GM13976 (cell line): ENCODE measurements at regions not wholly inside any gene's neighbourhood (a gene's known extent, or its start where the extent isn't known, plus 50 kb on each side); places are given as distances from the start of the nearest gene placed in this dataset.

Source experiments
- DNase-seq: peaks from one replicate; pipeline ENCODE4 v3.0.0; 2012; ENCODE audit warnings: low spot score
- CTCF ChIP-seq: IDR thresholded peaks from 2 replicates; pipeline ENCODE4 v1.5.1; 2012; ENCODE audit warnings: borderline replicate concordance, mild to moderate bottlenecking; ENCODE audit not compliant: insufficient read depth; ENCODE audit errors: extremely low read depth, missing control alignments, control extremely low read depth
- in situ Hi-C: fragments of 300-500 bp; cut with MboI; formaldehyde crosslinking; loops from one replicate; pipeline ENCODE4 v1.12.0; 2022; ENCODE audit warnings: low sequenced_read_pairs, mixed read lengths, inconsistent platforms; ENCODE audit not compliant: unreplicated experiment

GRCh38 chr9:17862101-17862500 is 283.2 kb downstream of the SH3GL2 start:
- in situ Hi-C loops = no loop called here
- no peak for DNase-seq
- no peak for TF ChIP-seq CTCF

GRCh38 chr9:17862629-17863028 is 283.8 kb downstream of the SH3GL2 start:
- in situ Hi-C loops = no loop called here
- no peak for DNase-seq
- TF ChIP-seq CTCF = no peak

GRCh38 chr9:17863213-17863883 is 284.5 kb downstream of the SH3GL2 start:
- peak; percentile 16 for DNase-seq
- in situ Hi-C loops = no loop called here
- TF ChIP-seq CTCF = no peak

- TF ChIP-seq CTCF = no peak
- in situ Hi-C loops = no loop called here
- no peak for DNase-seq
Measured at GRCh38 chr9:17863924-17864323, 285.1 kb downstream of the SH3GL2 start.

GRCh38 chr9:17864951-17865350 is 286.1 kb downstream of the SH3GL2 start:
- DNase-seq = no peak
- TF ChIP-seq CTCF = no peak
- in situ Hi-C loops = no loop called here

GRCh38 chr9:17865881-17866280 is 287.0 kb downstream of the SH3GL2 start:
- no peak for TF ChIP-seq CTCF
- in situ Hi-C loops = no loop called here
- DNase-seq = no peak
